ENCODE measurements at regions not wholly inside any gene's neighbourhood (a gene's known extent, or its start where the extent isn't known, plus 50 kb on each side); places are given as distances from the start of the nearest gene placed in this dataset.

GRCh38 chr7:91378131-91378530 is 113.9 kb downstream of the FZD1 start (continued):
- TF ChIP-seq, protein P1, sequence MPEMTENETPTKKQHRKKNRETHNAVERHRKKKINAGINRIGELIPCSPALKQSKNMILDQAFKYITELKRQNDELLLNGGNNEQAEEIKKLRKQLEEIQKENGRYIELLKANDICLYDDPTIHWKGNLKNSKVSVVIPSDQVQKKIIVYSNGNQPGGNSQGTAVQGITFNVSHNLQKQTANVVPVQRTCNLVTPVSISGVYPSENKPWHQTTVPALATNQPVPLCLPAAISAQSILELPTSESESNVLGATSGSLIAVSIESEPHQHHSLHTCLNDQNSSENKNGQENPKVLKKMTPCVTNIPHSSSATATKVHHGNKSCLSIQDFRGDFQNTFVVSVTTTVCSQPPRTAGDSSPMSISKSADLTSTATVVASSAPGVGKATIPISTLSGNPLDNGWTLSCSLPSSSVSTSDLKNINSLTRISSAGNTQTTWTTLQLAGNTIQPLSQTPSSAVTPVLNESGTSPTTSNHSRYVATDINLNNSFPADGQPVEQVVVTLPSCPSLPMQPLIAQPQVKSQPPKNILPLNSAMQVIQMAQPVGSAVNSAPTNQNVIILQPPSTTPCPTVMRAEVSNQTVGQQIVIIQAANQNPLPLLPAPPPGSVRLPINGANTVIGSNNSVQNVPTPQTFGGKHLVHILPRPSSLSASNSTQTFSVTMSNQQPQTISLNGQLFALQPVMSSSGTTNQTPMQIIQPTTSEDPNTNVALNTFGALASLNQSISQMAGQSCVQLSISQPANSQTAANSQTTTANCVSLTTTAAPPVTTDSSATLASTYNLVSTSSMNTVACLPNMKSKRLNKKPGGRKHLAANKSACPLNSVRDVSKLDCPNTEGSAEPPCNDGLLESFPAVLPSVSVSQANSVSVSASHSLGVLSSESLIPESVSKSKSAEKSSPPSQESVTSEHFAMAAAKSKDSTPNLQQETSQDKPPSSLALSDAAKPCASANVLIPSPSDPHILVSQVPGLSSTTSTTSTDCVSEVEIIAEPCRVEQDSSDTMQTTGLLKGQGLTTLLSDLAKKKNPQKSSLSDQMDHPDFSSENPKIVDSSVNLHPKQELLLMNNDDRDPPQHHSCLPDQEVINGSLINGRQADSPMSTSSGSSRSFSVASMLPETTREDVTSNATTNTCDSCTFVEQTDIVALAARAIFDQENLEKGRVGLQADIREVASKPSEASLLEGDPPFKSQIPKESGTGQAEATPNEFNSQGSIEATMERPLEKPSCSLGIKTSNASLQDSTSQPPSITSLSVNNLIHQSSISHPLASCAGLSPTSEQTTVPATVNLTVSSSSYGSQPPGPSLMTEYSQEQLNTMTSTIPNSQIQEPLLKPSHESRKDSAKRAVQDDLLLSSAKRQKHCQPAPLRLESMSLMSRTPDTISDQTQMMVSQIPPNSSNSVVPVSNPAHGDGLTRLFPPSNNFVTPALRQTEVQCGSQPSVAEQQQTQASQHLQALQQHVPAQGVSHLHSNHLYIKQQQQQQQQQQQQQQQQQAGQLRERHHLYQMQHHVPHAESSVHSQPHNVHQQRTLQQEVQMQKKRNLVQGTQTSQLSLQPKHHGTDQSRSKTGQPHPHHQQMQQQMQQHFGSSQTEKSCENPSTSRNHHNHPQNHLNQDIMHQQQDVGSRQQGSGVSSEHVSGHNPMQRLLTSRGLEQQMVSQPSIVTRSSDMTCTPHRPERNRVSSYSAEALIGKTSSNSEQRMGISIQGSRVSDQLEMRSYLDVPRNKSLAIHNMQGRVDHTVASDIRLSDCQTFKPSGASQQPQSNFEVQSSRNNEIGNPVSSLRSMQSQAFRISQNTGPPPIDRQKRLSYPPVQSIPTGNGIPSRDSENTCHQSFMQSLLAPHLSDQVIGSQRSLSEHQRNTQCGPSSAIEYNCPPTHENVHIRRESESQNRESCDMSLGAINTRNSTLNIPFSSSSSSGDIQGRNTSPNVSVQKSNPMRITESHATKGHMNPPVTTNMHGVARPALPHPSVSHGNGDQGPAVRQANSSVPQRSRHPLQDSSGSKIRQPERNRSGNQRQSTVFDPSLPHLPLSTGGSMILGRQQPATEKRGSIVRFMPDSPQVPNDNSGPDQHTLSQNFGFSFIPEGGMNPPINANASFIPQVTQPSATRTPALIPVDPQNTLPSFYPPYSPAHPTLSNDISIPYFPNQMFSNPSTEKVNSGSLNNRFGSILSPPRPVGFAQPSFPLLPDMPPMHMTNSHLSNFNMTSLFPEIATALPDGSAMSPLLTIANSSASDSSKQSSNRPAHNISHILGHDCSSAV (CRISPR knock-in tag; IDR thresholded peaks at IDR 0.05; ENCODE audit: borderline replicate concordance) = no peak
- TF ChIP-seq BHLHE40 (IDR thresholded peaks at IDR 0.05; ENCODE audit: low read length) (no peak), SRSF9 (IDR thresholded peaks at IDR 0.05; ENCODE audit: borderline replicate concordance, insufficient read depth, low read depth, low read length, poor library complexity, severe bottlenecking) (no peak), NONO (IDR thresholded peaks at IDR 0.05) (no peak), NONO (CRISPR knock-in tag; conservative IDR thresholded peaks at IDR 0.05) (no peak), CC2D1A (CRISPR knock-in tag; IDR thresholded peaks at IDR 0.05) (no peak), ARNTL (CRISPR knock-in tag; IDR thresholded peaks at IDR 0.05) (no peak), NR2C2 (CRISPR knock-in tag; IDR thresholded peaks at IDR 0.05; ENCODE audit: borderline replicate concordance) (no peak), ZFP62 (CRISPR knock-in tag; IDR thresholded peaks at IDR 0.05) (no peak), MBNL3 (CRISPR knock-in tag; conservative IDR thresholded peaks at IDR 0.05) (no peak), KMT2B (CRISPR knock-in tag; IDR thresholded peaks at IDR 0.05) (no peak), NFKBIZ (CRISPR knock-in tag; IDR thresholded peaks at IDR 0.05) (no peak)
- TF ChIP-seq, protein P2, sequence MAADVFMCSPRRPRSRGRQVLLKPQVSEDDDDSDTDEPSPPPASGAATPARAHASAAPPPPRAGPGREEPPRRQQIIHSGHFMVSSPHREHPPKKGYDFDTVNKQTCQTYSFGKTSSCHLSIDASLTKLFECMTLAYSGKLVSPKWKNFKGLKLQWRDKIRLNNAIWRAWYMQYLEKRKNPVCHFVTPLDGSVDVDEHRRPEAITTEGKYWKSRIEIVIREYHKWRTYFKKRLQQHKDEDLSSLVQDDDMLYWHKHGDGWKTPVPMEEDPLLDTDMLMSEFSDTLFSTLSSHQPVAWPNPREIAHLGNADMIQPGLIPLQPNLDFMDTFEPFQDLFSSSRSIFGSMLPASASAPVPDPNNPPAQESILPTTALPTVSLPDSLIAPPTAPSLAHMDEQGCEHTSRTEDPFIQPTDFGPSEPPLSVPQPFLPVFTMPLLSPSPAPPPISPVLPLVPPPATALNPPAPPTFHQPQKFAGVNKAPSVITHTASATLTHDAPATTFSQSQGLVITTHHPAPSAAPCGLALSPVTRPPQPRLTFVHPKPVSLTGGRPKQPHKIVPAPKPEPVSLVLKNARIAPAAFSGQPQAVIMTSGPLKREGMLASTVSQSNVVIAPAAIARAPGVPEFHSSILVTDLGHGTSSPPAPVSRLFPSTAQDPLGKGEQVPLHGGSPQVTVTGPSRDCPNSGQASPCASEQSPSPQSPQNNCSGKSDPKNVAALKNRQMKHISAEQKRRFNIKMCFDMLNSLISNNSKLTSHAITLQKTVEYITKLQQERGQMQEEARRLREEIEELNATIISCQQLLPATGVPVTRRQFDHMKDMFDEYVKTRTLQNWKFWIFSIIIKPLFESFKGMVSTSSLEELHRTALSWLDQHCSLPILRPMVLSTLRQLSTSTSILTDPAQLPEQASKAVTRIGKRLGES (CRISPR knock-in tag; IDR thresholded peaks at IDR 0.05; ENCODE audit: borderline replicate concordance) = no peak
- TF ChIP-seq, protein P3, sequence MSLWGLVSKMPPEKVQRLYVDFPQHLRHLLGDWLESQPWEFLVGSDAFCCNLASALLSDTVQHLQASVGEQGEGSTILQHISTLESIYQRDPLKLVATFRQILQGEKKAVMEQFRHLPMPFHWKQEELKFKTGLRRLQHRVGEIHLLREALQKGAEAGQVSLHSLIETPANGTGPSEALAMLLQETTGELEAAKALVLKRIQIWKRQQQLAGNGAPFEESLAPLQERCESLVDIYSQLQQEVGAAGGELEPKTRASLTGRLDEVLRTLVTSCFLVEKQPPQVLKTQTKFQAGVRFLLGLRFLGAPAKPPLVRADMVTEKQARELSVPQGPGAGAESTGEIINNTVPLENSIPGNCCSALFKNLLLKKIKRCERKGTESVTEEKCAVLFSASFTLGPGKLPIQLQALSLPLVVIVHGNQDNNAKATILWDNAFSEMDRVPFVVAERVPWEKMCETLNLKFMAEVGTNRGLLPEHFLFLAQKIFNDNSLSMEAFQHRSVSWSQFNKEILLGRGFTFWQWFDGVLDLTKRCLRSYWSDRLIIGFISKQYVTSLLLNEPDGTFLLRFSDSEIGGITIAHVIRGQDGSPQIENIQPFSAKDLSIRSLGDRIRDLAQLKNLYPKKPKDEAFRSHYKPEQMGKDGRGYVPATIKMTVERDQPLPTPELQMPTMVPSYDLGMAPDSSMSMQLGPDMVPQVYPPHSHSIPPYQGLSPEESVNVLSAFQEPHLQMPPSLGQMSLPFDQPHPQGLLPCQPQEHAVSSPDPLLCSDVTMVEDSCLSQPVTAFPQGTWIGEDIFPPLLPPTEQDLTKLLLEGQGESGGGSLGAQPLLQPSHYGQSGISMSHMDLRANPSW (CRISPR knock-in tag; IDR thresholded peaks at IDR 0.05; ENCODE audit: borderline replicate concordance) = no peak

All from HepG2 (cell line).